Common myeloid progenitor, CD34-positive (primary cell): ENCODE measurements at regions not wholly inside any gene's neighbourhood (a gene's known extent, or its start where the extent isn't known, plus 50 kb on each side); places are given as distances from the start of the nearest gene placed in this dataset.
"Not testable (repeated sequence)": the region's sequence is repeated elsewhere in the genome, so short reads cannot be mapped to it uniquely, and the experiment has no call there.

Experiments used
- CTCF ChIA-PET: fragments of 350-600 bp; sonication (Branson Sonifier 250); formaldehyde crosslinking; loops from one replicate; lab custom pipeline; 2021; ENCODE audit warnings: antibody characterized with exemption; lab: Charles Lee
- POLR2A ChIA-PET: fragments of 350-600 bp; sonication (Branson Sonifier 250); formaldehyde crosslinking; loops from one replicate; lab custom pipeline; 2021; ENCODE audit warnings: antibody characterized with exemption; lab: Charles Lee
- DNase-seq, 3 donors: peaks; one replicate each; pipeline versions ENCODE4 v3.0.0 to v3.0.0-alpha.2; 2013
- H3K27ac ChIP-seq, 2 experiments: 1 replicate in 1 of 2; 2 replicates in 1 of 2; pipeline ENCODE4 v1.7.0; 2013; ENCODE audit warnings: inconsistent platforms in 2 of 2, low read length in 2 of 2, mild to moderate bottlenecking in 2 of 2, low read depth in 1 of 2, moderate library complexity in 1 of 2; ENCODE audit not compliant: severe bottlenecking in 2 of 2, insufficient read depth in 1 of 2, poor library complexity in 1 of 2
- H3K27me3 ChIP-seq, 5 experiments: replicated peaks in 2 of 5; 1 replicate in 3 of 5; 2 replicates in 2 of 5; pipeline versions ENCODE4 v1.6.1 to v1.7.0; 2013; ENCODE audit warnings: low read length in 4 of 5, mild to moderate bottlenecking in 2 of 5, moderate library complexity in 2 of 5, inconsistent platforms in 1 of 5; ENCODE audit not compliant: insufficient read depth in 5 of 5, control insufficient read depth in 4 of 5
- H3K36me3 ChIP-seq, 4 experiments: 1 replicate in 2 of 4; 2 replicates in 2 of 4; pipeline versions ENCODE4 v1.6.1 to v1.7.0; 2013; ENCODE audit warnings: low read length in 3 of 4, control low read depth in 1 of 4, mild to moderate bottlenecking in 1 of 4; ENCODE audit not compliant: control insufficient read depth in 4 of 4, insufficient read depth in 4 of 4
- H3K4me1 ChIP-seq, 4 experiments: 1 replicate in 3 of 4; 2 replicates in 1 of 4; pipeline versions ENCODE4 v1.6.1 to v1.7.1; 2013; ENCODE audit warnings: low read length in 3 of 4, mild to moderate bottlenecking in 3 of 4, control low read depth in 1 of 4, inconsistent platforms in 1 of 4, moderate library complexity in 1 of 4; ENCODE audit not compliant: control insufficient read depth in 4 of 4, insufficient read depth in 4 of 4; ENCODE audit errors: control extremely low read depth in 1 of 4
- H3K4me3 ChIP-seq, 7 experiments: 1 replicate in 4 of 7; 2 replicates in 3 of 7; pipeline versions ENCODE4 v1.5.1 to v1.7.0; 2013; ENCODE audit warnings: mild to moderate bottlenecking in 7 of 7, low read length in 6 of 7, moderate library complexity in 6 of 7, inconsistent platforms in 2 of 7, low read depth in 2 of 7, control low read depth in 1 of 7; ENCODE audit not compliant: insufficient read depth in 4 of 7, control insufficient read depth in 1 of 7; ENCODE audit errors: extremely low read depth in 1 of 7
- H3K9me3 ChIP-seq, 5 experiments: 1 replicate in 4 of 5; 2 replicates in 1 of 5; pipeline versions ENCODE4 v1.6.1 to v1.7.1; 2013; ENCODE audit warnings: low read length in 4 of 5, mild to moderate bottlenecking in 2 of 5, inconsistent platforms in 1 of 5, low read depth in 1 of 5, moderate library complexity in 1 of 5; ENCODE audit not compliant: control insufficient read depth in 4 of 5, insufficient read depth in 2 of 5; ENCODE audit errors: control extremely low read depth in 1 of 5
- WGBS: methylation state at CpG from one replicate; pipeline ENCODE4 v1.1.5; 2013; ENCODE audit not compliant: insufficient coverage; 5-methylcytosine and 5-hydroxymethylcytosine counted together

GRCh38 chr7:24629958-24630357 is 56.7 kb downstream of the PALS2 start:
- H3K9me3 ChIP-seq, H3K27ac ChIP-seq, H3K27me3 ChIP-seq, H3K4me3 ChIP-seq, DNase-seq, H3K4me1 ChIP-seq: not testable (repeated sequence)
- peaks cover 0 to 10% (median 0%) of the 10 kb centered on the region in 4 experiments for H3K36me3 ChIP-seq
- no CpG with 5 or more reads among the region's 5 CpGs for WGBS
- ChIA-PET CTCF (interaction anchor here (1.2 to 1.5 kb wide), 2 partner anchors 8 to 35 kb away, joined by 3 read pairs; no protein-coding TSS in a partner anchor), POLR2A (interaction anchor here (0.7 kb wide), 1 partner anchor 166 kb away, joined by 3 read pairs; no protein-coding TSS in a partner anchor)

DNA sequence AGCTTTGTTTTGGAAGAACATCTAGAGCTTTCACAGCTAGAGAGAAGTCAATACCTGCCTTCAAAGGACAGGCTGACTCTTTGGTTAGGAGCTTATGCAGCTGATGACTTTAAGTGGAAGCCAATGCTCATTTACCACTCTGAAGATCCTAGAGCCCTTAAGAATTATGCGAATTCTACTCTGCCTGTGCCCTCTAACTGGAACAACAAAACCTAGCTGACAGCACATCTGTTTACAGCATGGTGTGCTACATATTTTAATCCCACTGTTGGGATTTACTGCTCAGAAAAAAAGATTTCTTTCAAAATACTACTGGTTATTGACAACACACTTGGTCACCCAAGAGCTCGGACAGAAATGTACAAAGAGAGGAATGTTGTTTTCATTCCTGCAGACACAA is 57.3 kb downstream of the PALS2 start:
- H3K27ac ChIP-seq = no peak overlapping the region
- peaks cover 0 to 10% (median 0%) of the 10 kb centered on the region in 4 experiments for H3K36me3 ChIP-seq
- peaks cover 0 to 10% (median 3%) of the 10 kb centered on the region in 5 experiments for H3K9me3 ChIP-seq
- POLR2A ChIA-PET = no interaction called here
- CTCF ChIA-PET = interaction anchor here (1.2 to 1.5 kb wide), 2 partner anchors 9 to 35 kb away, joined by 3 read pairs; no protein-coding TSS in a partner anchor
- no peaks in the 10 kb centered on the region for H3K27me3 ChIP-seq
- H3K4me1 ChIP-seq = no peaks in the 10 kb centered on the region
- 100% methylated on average over 1 of the region's 2 CpGs for WGBS
- DNase-seq = no peak
- H3K4me3 ChIP-seq = no peak overlapping the region

GRCh38 chr7:24637021-24637420 is 63.8 kb downstream of the PALS2 start:
- CTCF ChIA-PET = interaction anchor here (0.8 kb wide), 1 partner anchor 9 kb away, joined by 3 read pairs; no protein-coding TSS in a partner anchor

GRCh38 chr7:24637706-24638105 is 64.5 kb downstream of the PALS2 start:
- peaks cover 0 to 3% (median 0%) of the 10 kb centered on the region in 5 experiments for H3K9me3 ChIP-seq
- ChIA-PET CTCF (interaction anchor here (1.2 to 1.5 kb wide), 2 partner anchors 50 to 347 kb away, joined by 3 to 4 read pairs; no protein-coding TSS in a partner anchor), POLR2A (no interaction called here)
- no peak for DNase-seq
- peaks cover 0 to 1% (median 0%) of the 10 kb centered on the region in 4 experiments for H3K4me1 ChIP-seq
- no peak overlapping the region for H3K27ac ChIP-seq
- H3K4me3 ChIP-seq = no peak overlapping the region
- H3K27me3 ChIP-seq = no peaks in the 10 kb centered on the region
- H3K36me3 ChIP-seq = peaks cover 0 to 12% (median 3%) of the 10 kb centered on the region in 4 experiments

More at GRCh38 chr7:24637021-24637420, 63.8 kb downstream of the PALS2 start:
- Histone ChIP-seq H3K27me3 (no peaks in the 10 kb centered on the region), H3K27ac (no peak overlapping the region), H3K36me3 (peaks cover 0 to 6% (median 0%) of the 10 kb centered on the region in 4 experiments), H3K4me1 (no peaks in the 10 kb centered on the region), H3K9me3 (peaks cover 0 to 3% (median 0%) of the 10 kb centered on the region in 5 experiments), H3K4me3 (no peak overlapping the region)
- POLR2A ChIA-PET = no interaction called here
- no peak for DNase-seq
- no CpG with 5 or more reads among the region's 1 CpG for WGBS

GRCh38 chr7:24644567-24644966 is 71.3 kb downstream of the PALS2 start:
- H3K27ac ChIP-seq, H3K4me1 ChIP-seq, H3K4me3 ChIP-seq, H3K27me3 ChIP-seq, DNase-seq, H3K9me3 ChIP-seq, POLR2A ChIA-PET: not testable (repeated sequence)
- peaks cover 0 to 15% (median 4%) of the 10 kb centered on the region in 4 experiments for H3K36me3 ChIP-seq
- 91% methylated on average over 2 of the region's 3 CpGs for WGBS
- CTCF ChIA-PET = interaction anchor here (1.2 kb wide), 1 partner anchor 355 kb away, joined by 3 read pairs; no protein-coding TSS in a partner anchor
